ENCODE measurements at regions not wholly inside any gene's neighbourhood (a gene's known extent, or its start where the extent isn't known, plus 50 kb on each side); places are given as distances from the start of the nearest gene placed in this dataset.

DNA sequence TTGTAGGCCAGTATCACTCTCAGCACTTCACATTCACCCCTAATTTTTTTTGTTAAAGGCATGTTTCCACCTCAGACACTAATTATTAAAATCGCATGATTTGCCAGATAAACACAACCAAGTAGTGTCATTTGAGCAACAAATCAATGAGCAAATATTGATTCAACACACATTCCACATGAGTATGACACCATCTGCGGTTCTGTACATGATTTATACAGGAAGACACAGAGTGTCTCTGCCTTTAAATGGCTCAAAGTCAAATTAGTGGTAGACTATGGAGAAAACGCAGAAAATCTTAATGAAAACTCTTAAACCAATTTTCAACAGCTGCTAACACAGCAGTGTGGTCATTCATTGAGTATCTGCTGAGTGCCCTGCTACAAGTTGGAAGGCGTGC, 300.2 kb downstream of the SOX4 start:
- no peak for DNase-seq

GRCh38 chr6:21895555-21895954, 302.0 kb downstream of the SOX4 start:
- DNase-seq = no peak

- no peak for DNase-seq
These were observed 304.7 kb downstream of the SOX4 start for GRCh38 chr6:21898107-21898796.

DNA sequence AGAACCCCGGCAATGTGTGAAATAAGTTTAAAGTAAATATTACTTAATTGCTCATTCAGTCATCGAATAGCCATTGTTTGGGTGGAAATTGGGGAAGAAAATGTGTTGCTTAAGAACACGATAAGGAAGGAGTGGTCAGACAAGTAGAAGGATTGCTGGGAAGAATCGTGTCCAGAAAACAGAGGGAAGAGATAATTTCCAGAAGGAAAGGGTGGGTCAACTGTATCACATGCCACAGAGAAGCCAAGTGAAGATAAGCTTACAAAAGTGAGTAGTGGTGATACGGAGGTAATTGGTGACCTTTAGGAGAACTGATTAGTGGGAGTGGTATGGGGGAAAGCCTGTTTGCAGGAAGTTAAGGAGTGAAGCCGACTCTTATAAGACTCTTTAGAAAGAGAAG, 306.2 kb downstream of the SOX4 start:
- no peak for DNase-seq

GRCh38 chr6:21900730-21901129, 307.2 kb downstream of the SOX4 start:
- DNase-seq = no peak

DNA sequence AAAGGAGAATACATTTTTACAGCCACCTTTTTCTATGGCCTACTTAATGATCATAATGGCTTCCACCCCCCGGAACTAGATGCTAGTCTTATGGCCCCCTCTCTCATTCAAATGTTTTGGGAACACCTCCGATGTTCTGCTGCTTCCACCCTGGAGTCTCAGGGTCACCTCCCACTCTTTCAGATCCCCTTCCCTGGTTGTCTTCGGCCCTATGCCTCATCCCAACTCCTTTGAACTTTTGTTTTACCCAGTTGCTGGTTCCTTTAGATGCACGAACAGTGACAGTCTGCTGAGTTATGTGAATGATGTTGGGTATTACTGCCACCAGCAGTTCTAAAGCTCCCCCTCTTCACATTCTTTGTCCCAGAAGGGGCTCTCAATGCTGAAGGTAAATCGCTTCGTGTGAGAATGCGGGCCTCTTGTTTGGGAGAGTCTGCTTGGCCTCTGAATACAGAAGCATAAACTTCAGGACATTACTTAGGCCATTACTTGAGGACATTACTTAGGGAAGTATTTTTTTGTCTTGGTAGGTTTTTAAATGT, 309.1 kb downstream of the SOX4 start:
- no peak for DNase-seq

DNA sequence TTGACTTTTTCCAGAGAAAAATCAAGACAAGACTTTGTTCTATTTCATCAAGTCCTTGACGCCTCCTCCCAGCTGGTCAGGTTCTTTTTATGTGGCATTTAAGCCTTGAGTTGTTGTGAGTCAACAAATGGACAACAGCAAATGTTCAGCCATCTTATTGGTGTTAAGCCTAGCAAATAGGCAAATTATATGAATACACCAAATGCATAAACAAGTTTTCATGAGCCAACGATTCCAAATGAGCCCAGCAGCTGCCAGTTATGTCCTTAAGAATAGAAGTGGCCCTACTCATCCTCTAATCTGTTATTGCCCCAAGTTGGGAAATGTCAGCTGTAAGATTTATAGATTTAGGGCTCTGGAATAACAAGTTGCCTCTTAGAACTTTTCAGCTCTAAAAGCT, 312.0 kb downstream of the SOX4 start:
- no peak for DNase-seq

GRCh38 chr6:21906826-21907225, 313.3 kb downstream of the SOX4 start:
- DNase-seq = no peak

DNA sequence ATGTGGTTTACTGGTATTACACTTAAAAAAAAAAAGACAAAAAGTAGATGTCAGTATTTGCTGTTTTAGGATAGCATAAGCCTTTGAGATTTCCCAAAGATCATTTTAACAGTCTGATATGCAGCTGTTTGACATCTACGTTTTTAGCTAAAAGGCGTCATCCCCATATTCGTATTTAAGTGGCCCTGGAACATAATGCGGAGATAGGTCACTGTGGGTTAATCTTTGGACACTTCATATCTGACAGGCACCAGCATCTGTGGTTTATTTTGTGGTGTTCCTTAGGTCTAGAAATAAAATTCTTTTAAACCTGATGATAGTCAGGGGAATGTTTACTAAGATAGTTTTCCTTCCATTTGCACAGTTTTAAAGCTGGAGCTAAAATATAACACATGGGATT, 313.7 kb downstream of the SOX4 start:
- DNase-seq = no peak

DNA sequence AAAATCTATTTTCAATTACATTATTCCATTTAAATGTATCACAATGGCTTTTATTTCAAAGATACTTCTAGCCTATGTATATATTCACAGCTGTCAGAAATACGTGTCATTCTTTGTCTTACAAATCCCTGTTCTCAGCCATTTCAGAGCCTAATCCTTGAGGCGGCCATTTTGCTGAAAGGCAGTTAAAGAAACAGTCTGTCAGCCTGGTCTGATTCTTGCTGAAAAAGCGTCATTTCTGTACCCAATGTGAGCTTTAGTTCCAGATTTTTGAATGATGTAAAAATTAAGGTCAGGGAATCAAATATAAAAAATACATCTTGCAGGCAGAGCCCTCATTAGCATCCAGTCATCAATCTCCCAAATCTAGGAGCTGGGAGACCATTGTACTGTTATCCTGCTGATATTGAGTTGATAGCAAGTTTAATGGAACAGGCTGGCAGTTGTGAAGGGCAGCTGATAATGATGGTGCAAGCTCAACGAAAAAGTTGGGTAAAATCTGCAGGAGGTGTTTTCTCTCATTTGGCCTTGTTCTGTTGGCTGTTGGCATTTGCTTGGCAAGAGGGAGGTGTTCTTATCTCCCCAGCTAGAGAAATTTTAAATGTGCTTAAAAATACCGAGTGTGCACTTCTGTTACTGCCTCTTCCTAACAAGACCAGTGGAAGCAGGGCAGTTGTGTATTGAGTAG, 314.8 kb downstream of the SOX4 start:
- no peak for DNase-seq

DNA sequence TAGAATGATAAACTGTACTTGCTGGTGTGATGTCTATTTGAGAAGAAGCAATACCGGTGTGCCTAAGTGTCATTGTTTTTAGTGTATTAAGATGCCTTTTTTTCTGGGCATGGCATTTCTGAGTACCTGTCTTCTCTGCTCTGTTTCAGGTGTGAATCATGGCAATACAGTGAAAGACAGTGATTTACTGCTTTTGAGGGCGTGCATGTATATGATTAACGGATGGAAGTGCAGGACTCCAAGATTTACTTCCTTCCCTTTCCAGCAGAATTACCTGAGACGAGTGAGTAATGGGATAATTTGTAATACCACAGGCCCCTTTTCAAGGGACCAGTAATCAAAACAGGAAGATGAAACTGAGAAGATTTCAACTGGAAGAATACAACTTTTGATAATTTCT, 315.8 kb downstream of the SOX4 start:
- no peak for DNase-seq

DNA sequence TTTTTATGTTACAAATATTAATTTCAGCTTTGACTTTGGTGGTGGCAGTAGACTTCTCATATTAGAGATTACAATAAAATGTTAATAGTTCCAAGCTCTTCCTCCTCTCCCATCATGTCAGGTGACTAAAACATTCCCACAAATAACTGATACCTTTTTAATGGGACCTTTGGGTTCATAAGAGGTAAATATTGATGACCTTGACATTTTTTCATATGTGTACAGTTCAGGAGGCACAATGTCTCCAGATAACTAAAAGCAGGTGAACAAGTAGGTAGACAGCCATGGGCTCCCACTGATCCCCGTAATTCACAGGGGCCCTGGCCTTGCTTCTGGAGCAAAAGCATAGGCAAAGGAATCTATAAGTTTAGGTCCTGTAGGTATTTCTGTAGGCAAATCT, 317.7 kb downstream of the SOX4 start:
- DNase-seq = no peak

GRCh38 chr6:21912151-21912832, 318.7 kb downstream of the SOX4 start:
- DNase-seq = no peak

GRCh38 chr6:21914121-21914973, 320.8 kb downstream of the SOX4 start:
- DNase-seq = peak; percentile 64

DNA sequence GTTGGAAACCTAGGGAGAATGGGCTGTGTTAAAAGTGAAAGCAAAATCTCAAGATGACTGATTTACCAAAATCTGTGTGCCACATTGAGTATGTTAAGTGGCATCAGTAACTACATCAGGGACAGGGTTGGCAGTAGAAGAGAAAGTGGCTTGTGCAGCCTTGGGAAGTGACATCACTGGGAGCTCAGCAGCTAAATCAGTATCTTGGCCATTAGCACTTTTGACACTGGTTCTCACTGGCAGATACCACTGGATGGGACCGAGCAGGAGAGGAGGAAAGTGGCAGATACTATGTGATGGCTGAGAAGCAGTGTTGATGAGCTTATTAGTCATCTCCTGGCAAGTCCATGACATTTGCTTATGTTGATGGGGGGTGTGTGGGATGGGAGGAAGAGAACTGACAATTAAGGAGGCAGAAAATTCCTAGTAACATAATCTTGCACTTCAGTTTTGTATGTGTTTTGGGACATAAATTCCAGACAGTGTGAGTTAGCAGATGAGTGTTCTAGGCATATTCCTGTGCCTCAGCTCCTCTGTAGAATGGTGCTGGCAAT, 322.2 kb downstream of the SOX4 start:
- no peak for DNase-seq

- DNase-seq = no peak
These were observed 324.5 kb downstream of the SOX4 start for GRCh38 chr6:21918041-21918440.

GRCh38 chr6:21918666-21919065, 325.1 kb downstream of the SOX4 start:
- DNase-seq = no peak

DNA sequence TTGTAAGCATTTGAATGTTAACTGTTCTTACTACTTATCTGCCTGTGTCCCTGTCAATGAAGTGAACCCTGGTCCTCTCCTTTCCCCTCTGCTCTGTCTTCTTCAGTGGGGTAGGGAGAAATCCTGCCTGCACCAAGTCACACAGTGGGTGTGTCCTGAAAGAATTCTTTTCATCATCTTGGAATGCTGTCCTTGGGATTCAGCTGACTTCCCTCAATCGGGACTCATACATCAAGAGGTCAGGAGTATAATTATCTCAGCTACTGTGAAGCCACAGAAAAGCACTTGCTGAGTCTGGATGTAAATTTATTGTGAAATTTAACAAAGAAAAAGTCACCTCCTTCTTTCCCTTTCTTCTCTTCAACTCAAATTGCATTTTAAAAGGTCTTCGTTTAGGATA, 328.5 kb downstream of the SOX4 start:
- DNase-seq = no peak

GRCh38 chr6:21924002-21924401, 330.5 kb downstream of the SOX4 start:
- DNase-seq = no peak

DNA sequence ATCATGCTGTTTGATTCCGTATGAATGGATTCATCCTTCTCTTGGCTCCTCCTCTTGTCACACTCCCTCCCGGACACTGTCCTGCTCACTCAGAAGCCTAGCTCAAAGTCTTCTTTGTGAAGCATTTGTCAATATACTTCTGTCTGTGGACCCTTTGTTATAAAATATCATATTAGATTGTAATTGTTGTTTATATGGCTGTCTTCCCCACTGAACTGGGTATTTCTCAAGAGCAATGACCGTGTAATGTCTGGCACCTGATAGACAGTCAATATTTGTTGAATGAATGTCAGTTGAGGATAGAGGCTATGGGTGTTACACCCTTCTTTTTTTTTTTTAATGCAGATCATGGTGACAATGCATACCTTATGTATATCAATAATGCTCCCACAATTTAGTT, 335.3 kb downstream of the SOX4 start:
- DNase-seq = no peak

- no peak for DNase-seq
These were observed 338.2 kb downstream of the SOX4 start for GRCh38 chr6:21931641-21932335.

- no peak for DNase-seq
These were observed 339.8 kb downstream of the SOX4 start for GRCh38 chr6:21933351-21933750.
